Right lobe of liver (tissue), 6 donors: ENCODE measurements at regions not wholly inside any gene's neighbourhood (a gene's known extent, or its start where the extent isn't known, plus 50 kb on each side); places are given as distances from the start of the nearest gene placed in this dataset.

Experiments
- ATAC-seq, 4 donors: fragments of 200-7000 bp; cut with Tn5 transposase; one replicate each; pipeline ENCODE4 v1.9.1; 2020; ENCODE audit warnings: mild to moderate bottlenecking in 4 of 4, moderate library complexity in 4 of 4
- DNase-seq, 3 donors: peaks; one replicate each; pipeline ENCODE4 v3.0.0-alpha.2; 2020
- H3K27ac ChIP-seq, 3 donors: fragments of 200-600 bp; one replicate each; pipeline ENCODE4 v1.8.0; 2022
- H3K27me3 ChIP-seq, 2 donors: fragments of 200-600 bp; one replicate each; pipeline ENCODE4 v1.8.0; 2022
- H3K36me3 ChIP-seq, 4 donors: fragments of 200-600 bp; sonication (generic) in 1 of 4; one replicate each; pipeline versions ENCODE4 v1.5.1 to v1.8.0; 2017 to 2022; ENCODE audit warnings: control low read depth in 1 of 4
- H3K4me1 ChIP-seq, 4 donors: fragments of 200-600 bp; sonication (generic) in 1 of 4; one replicate each; pipeline versions ENCODE4 v1.5.1 to v1.8.0; 2017 to 2022; ENCODE audit warnings: control low read depth in 1 of 4
- H3K4me3 ChIP-seq, 3 donors: fragments of 200-600 bp; one replicate each; pipeline ENCODE4 v1.8.0; 2022
- H3K9me3 ChIP-seq, 4 donors: fragments of 200-600 bp; sonication (generic) in 1 of 4; one replicate each; pipeline versions ENCODE4 v1.5.1 to v1.8.0; 2017 to 2022; ENCODE audit warnings: control low read depth in 1 of 4
- POLR2A ChIP-seq: fragments of 450-650 bp; IDR thresholded peaks from one replicate; pipeline ENCODE4 v1.6.1; 2017; ENCODE audit warnings: antibody characterized with exemption, mild to moderate bottlenecking
- WGBS: methylation state at CpG from one replicate; pipeline ENCODE4 v1.1.6; 2018; ENCODE audit warnings: low coverage, low lambda C conversion rate; ENCODE audit not compliant: insufficient coverage; ENCODE audit errors: missing lambda C conversion rate; 5-methylcytosine and 5-hydroxymethylcytosine counted together
- intact Hi-C, 2 donors: fragments of 100-400 bp; cut with DNase I; formaldehyde crosslinking; loops; one replicate each; pipeline versions ENCODE4 v1.11.2 to v1.14.1; 2022
- TF ChIP-seq, protein P1 (sequence below), 4 donors: fragments of 200-600 bp in 3 of 4; fragments of 450-650 bp in 1 of 4; IDR thresholded peaks; one replicate each; pipeline versions ENCODE4 v1.5.1 to v1.8.0; 2016 to 2022; ENCODE audit warnings: antibody characterized with exemption in 4 of 4, mild to moderate bottlenecking in 2 of 4
- donor health status: DM: no; HTN: yes; CAD: no.
- donor health status: DM: no; HTN: no; CAD: no.
- donor health status: DM: no; HTN: no; CAD: no.
- donor health status: DM: no; HTN: yes; CAD: no.
- donor health status: DM: no; HTN: yes; CAD: no.

GRCh38 chr2:234273887-234274584, 222.8 kb downstream of the ARL4C start:
- H3K4me3 ChIP-seq: no peak overlapping the region
- H3K27me3 ChIP-seq: no peaks in the 10 kb centered on the region
- H3K36me3 ChIP-seq: no peaks in the 10 kb centered on the region
- no peak overlapping the region for H3K27ac ChIP-seq
- no peak for DNase-seq
- no peaks in the 10 kb centered on the region for H3K9me3 ChIP-seq
- intact Hi-C loops: no loop called here
- ATAC-seq: no peak
- TF ChIP-seq, protein P1, sequence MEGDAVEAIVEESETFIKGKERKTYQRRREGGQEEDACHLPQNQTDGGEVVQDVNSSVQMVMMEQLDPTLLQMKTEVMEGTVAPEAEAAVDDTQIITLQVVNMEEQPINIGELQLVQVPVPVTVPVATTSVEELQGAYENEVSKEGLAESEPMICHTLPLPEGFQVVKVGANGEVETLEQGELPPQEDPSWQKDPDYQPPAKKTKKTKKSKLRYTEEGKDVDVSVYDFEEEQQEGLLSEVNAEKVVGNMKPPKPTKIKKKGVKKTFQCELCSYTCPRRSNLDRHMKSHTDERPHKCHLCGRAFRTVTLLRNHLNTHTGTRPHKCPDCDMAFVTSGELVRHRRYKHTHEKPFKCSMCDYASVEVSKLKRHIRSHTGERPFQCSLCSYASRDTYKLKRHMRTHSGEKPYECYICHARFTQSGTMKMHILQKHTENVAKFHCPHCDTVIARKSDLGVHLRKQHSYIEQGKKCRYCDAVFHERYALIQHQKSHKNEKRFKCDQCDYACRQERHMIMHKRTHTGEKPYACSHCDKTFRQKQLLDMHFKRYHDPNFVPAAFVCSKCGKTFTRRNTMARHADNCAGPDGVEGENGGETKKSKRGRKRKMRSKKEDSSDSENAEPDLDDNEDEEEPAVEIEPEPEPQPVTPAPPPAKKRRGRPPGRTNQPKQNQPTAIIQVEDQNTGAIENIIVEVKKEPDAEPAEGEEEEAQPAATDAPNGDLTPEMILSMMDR (IDR thresholded peaks at IDR 0.05): no peak
- TF ChIP-seq POLR2A: no peak
- WGBS: 66% methylated on average over 9 of the region's 9 CpGs
- H3K4me1 ChIP-seq: no peaks in the 10 kb centered on the region

DNA sequence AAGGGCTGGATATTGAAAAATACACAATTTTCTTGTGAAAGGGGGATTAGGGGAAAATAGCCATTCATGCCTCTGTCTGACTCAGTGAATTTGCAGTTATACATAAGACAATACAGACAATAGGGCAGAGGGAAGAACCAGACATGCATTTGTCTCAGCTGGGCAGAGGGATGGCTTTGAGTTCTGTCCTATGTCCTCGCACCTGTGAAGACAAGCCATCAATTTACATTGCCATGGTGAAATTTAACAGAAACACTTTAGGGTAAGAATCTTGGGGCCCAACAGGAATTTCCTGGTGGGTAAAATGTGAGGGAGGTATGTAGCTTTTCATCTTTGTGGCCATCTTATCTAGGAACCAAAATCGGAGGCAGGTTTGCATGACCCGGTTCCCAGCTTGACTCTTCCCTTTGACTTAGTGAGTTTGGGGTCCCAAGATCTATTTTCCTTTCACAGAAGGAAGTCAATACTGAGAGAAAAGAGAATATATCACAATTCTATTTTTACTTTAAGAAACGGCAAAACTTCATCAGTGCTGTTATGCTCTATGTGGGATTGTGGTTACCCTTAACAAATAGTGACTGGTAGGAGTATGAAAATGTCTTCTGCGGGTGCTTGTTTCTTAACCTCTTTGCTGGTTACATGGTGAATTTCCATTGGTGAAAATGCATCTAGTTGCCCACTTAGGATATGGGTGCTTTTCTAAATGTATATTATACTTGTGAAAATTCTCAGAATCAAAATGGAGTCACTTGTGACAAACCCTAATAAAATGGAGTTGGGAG, 221.8 kb downstream of the SPP2 start:
- TF ChIP-seq, protein P1 (IDR thresholded peaks at IDR 0.05): no peak
- TF ChIP-seq POLR2A: no peak
- WGBS: 72% methylated on average over 5 of the region's 5 CpGs
- Histone ChIP-seq H3K27me3 (no peaks in the 10 kb centered on the region), H3K4me3 (no peak overlapping the region), H3K9me3 (no peaks in the 10 kb centered on the region), H3K36me3 (no peaks in the 10 kb centered on the region), H3K4me1 (no peaks in the 10 kb centered on the region), H3K27ac (no peak overlapping the region)
- intact Hi-C loops: no loop called here
- ATAC-seq (no peak), DNase-seq (no peak)

- intact Hi-C loops: no loop called here
- TF ChIP-seq, protein P1 (IDR thresholded peaks at IDR 0.05): no peak
- TF ChIP-seq POLR2A: no peak
- no peaks in the 10 kb centered on the region for H3K27me3 ChIP-seq
- ATAC-seq (no peak), DNase-seq (no peak)
- no peaks in the 10 kb centered on the region for H3K9me3 ChIP-seq
- H3K4me1 ChIP-seq: no peaks in the 10 kb centered on the region
- H3K27ac ChIP-seq: no peak overlapping the region
- no peaks in the 10 kb centered on the region for H3K36me3 ChIP-seq
- no peak overlapping the region for H3K4me3 ChIP-seq
- 69% methylated on average over 4 of the region's 4 CpGs for WGBS
These were observed 220.8 kb downstream of the SPP2 start for GRCh38 chr2:234271338-234271737.

DNA sequence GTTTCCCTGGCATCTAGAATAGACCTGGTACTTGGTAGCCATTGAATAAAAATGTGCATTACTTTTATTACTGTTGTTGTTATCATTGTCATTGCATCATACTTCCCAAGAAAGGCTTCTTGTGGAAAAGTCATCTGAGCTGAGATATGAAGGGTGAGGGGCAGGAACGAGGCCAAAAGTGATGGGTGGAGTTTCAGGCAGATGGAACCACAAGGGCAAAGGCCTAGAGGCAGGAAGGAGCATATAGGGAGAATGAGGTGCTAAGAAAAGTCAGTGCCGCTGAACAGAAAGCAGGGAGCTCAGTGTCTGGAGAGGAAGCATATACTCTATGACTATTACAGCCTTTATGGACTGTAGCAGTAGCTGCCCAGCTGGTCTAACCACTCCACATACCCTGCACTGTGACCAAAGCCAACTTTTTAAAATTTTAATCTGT, 219.3 kb downstream of the SPP2 start:
- Histone ChIP-seq H3K27me3 (no peaks in the 10 kb centered on the region), H3K9me3 (no peaks in the 10 kb centered on the region), H3K4me3 (no peak overlapping the region), H3K27ac (no peak overlapping the region), H3K36me3 (no peaks in the 10 kb centered on the region), H3K4me1 (no peaks in the 10 kb centered on the region)
- no peak for DNase-seq
- no peak for ATAC-seq
- WGBS: 71% methylated on average over 2 of the region's 2 CpGs
- intact Hi-C loops: no loop called here
- no peak for TF ChIP-seq POLR2A
- TF ChIP-seq, protein P1 (IDR thresholded peaks at IDR 0.05): no peak
